Upper lobe of right lung (tissue), 1 donor: ENCODE measurements at regions not wholly inside any gene's neighbourhood (a gene's known extent, or its start where the extent isn't known, plus 50 kb on each side); places are given as distances from the start of the nearest gene placed in this dataset.

Experiments used
- ATAC-seq: fragments of 200-7000 bp; cut with Tn5 transposase; one replicate; pipeline ENCODE4 v1.9.1; 2020; ENCODE audit warnings: mild to moderate bottlenecking, moderate library complexity
- DNase-seq: peaks from one replicate; pipeline ENCODE4 v3.0.0-alpha.2; 2020
- H3K27ac ChIP-seq: fragments of 200-600 bp; one replicate; pipeline ENCODE4 v1.8.0; 2022
- H3K27me3 ChIP-seq: fragments of 200-600 bp; one replicate; pipeline ENCODE4 v1.8.0; 2022; ENCODE audit warnings: mild to moderate bottlenecking
- H3K36me3 ChIP-seq: fragments of 200-600 bp; one replicate; pipeline ENCODE4 v1.8.0; 2022
- H3K4me1 ChIP-seq: fragments of 200-600 bp; one replicate; pipeline ENCODE4 v1.8.0; 2022
- H3K4me3 ChIP-seq: fragments of 200-600 bp; one replicate; pipeline ENCODE4 v1.8.0; 2022; ENCODE audit warnings: mild to moderate bottlenecking
- H3K9me3 ChIP-seq: fragments of 200-600 bp; one replicate; pipeline ENCODE4 v1.8.0; 2022
- CTCF ChIP-seq: fragments of 200-600 bp; IDR thresholded peaks from one replicate; pipeline ENCODE4 v1.8.0; 2022; ENCODE audit warnings: antibody characterized with exemption
- intact Hi-C: fragments of 100-400 bp; cut with DNase I; formaldehyde crosslinking; loops from one replicate; pipeline ENCODE4 v1.11.0; 2022
- donor health status: DM: no; HTN: yes; CAD: no; lungs with severe emphysema.

- no peak for TF ChIP-seq CTCF
- H3K4me1 ChIP-seq, result no peaks in the 10 kb centered on the region
- DNase-seq, result no peak
Observed at GRCh38 chr11:70669871-70670675, 271.7 kb downstream of the CTTN start.

GRCh38 chr11:70670676-70671034, 272.3 kb downstream of the CTTN start:
- Histone ChIP-seq H3K9me3 (no peaks in the 10 kb centered on the region), H3K4me1 (no peaks in the 10 kb centered on the region), H3K27me3 (peaks cover 8% of the 10 kb centered on the region), H3K27ac (no peak overlapping the region), H3K4me3 (no peak overlapping the region), H3K36me3 (no peaks in the 10 kb centered on the region)
- TF ChIP-seq CTCF, result no peak
- DNase-seq (no peak), ATAC-seq (no peak)
- intact Hi-C loops, result no loop called here

More at GRCh38 chr11:70669871-70670675, 271.7 kb downstream of the CTTN start:
- intact Hi-C loops, result no loop called here
- Histone ChIP-seq H3K9me3 (no peaks in the 10 kb centered on the region), H3K4me3 (no peak overlapping the region), H3K27me3 (peaks cover 8% of the 10 kb centered on the region), H3K36me3 (no peaks in the 10 kb centered on the region), H3K27ac (no peak overlapping the region)
- no peak for ATAC-seq

- H3K4me3 ChIP-seq, result no peak overlapping the region
- ATAC-seq (no peak), DNase-seq (no peak)
- peaks cover 8% of the 10 kb centered on the region for H3K27me3 ChIP-seq
- no peak overlapping the region for H3K27ac ChIP-seq
- no peaks in the 10 kb centered on the region for H3K4me1 ChIP-seq
- no peak for TF ChIP-seq CTCF
- H3K36me3 ChIP-seq, result no peaks in the 10 kb centered on the region
- intact Hi-C loops, result no loop called here
- H3K9me3 ChIP-seq, result no peaks in the 10 kb centered on the region
Observed at GRCh38 chr11:70671083-70671482, 272.8 kb downstream of the CTTN start.

GRCh38 chr11:70671611-70672010, 273.3 kb downstream of the CTTN start:
- TF ChIP-seq CTCF, result no peak
- intact Hi-C loops, result no loop called here
- H3K27ac ChIP-seq, result no peak overlapping the region
- no peaks in the 10 kb centered on the region for H3K36me3 ChIP-seq
- no peak overlapping the region for H3K4me3 ChIP-seq
- H3K4me1 ChIP-seq, result no peaks in the 10 kb centered on the region
- peaks cover 5% of the 10 kb centered on the region for H3K27me3 ChIP-seq
- H3K9me3 ChIP-seq, result no peaks in the 10 kb centered on the region
- ATAC-seq (no peak), DNase-seq (no peak)

GRCh38 chr11:70672991-70673653, 274.8 kb downstream of the CTTN start:
- no peaks in the 10 kb centered on the region for H3K36me3 ChIP-seq
- H3K27ac ChIP-seq, result no peak overlapping the region
- peaks cover 2% of the 10 kb centered on the region for H3K27me3 ChIP-seq
- no peak for ATAC-seq
- H3K9me3 ChIP-seq, result no peaks in the 10 kb centered on the region
- no peak for DNase-seq
- intact Hi-C loops, result no loop called here
- no peak overlapping the region for H3K4me3 ChIP-seq
- no peak for TF ChIP-seq CTCF
- no peaks in the 10 kb centered on the region for H3K4me1 ChIP-seq
